ENCODE measurements at regions not wholly inside any gene's neighbourhood (a gene's known extent, or its start where the extent isn't known, plus 50 kb on each side); places are given as distances from the start of the nearest gene placed in this dataset.
"Not testable (repeated sequence)": the region's sequence is repeated elsewhere in the genome, so short reads cannot be mapped to it uniquely, and the experiment has no call there.

GRCh38 chr12:13518034-13518433, 321.5 kb downstream of the EMP1 start:
- not testable (repeated sequence) for TF ChIP-seq CEBPB (IDR thresholded peaks at IDR 0.05); RAD21 (conservative IDR thresholded peaks at IDR 0.05 in 1 of 2, IDR thresholded peaks at IDR 0.05 in 1 of 2); CHD2 (IDR thresholded peaks at IDR 0.05; ENCODE audit: low read length, partially characterized antibody); EP300 (IDR thresholded peaks at IDR 0.05)
- TF ChIP-seq, protein P1, sequence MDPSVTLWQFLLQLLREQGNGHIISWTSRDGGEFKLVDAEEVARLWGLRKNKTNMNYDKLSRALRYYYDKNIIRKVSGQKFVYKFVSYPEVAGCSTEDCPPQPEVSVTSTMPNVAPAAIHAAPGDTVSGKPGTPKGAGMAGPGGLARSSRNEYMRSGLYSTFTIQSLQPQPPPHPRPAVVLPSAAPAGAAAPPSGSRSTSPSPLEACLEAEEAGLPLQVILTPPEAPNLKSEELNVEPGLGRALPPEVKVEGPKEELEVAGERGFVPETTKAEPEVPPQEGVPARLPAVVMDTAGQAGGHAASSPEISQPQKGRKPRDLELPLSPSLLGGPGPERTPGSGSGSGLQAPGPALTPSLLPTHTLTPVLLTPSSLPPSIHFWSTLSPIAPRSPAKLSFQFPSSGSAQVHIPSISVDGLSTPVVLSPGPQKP (IDR thresholded peaks at IDR 0.05; ENCODE audit: low read depth, low read length): not testable (repeated sequence)

Data from A549 (cell line).